Right cardiac atrium (tissue), 5 donors: ENCODE measurements at regions not wholly inside any gene's neighbourhood (a gene's known extent, or its start where the extent isn't known, plus 50 kb on each side); places are given as distances from the start of the nearest gene placed in this dataset.

Source experiments
- ATAC-seq, 2 donors: fragments of 200-7000 bp; cut with Tn5 transposase; one replicate each; pipeline versions ENCODE4 v1.8.0 to v1.9.1; 2020; ENCODE audit warnings: moderate library complexity in 2 of 2, mild to moderate bottlenecking in 1 of 2
- DNase-seq, 3 donors: peaks; one replicate each; pipeline ENCODE4 v3.0.0-alpha.2; 2020
- H3K27ac ChIP-seq: one replicate; pipeline ENCODE4 v1.5.1; 2013; ENCODE audit warnings: mild to moderate bottlenecking, low read length, control low read depth, moderate library complexity
- H3K27me3 ChIP-seq: one replicate; pipeline ENCODE4 v1.6.1; 2013; ENCODE audit not compliant: control insufficient read depth, insufficient read depth
- H3K4me1 ChIP-seq: one replicate; pipeline ENCODE4 v1.6.1; 2013; ENCODE audit warnings: low read length; ENCODE audit not compliant: control insufficient read depth, insufficient read depth
- H3K4me3 ChIP-seq: one replicate; pipeline ENCODE4 v1.5.1; 2013; ENCODE audit warnings: low read length, control low read depth
- H3K9me3 ChIP-seq: one replicate; pipeline ENCODE4 v1.6.1; 2013; ENCODE audit warnings: low read length; ENCODE audit not compliant: control insufficient read depth
- WGBS: extraction: QIAGEN DNeasy Blood & Tissue Kit; methylation state at CpG from one replicate; pipeline ENCODE4 v1.1.7; 2013; 5-methylcytosine and 5-hydroxymethylcytosine counted together
- intact Hi-C, 4 donors: fragments of 100-400 bp; cut with DNase I; formaldehyde crosslinking; loops; one replicate each; pipeline versions ENCODE4 v1.11.0 to v1.14.0; 2022 to 2023
- donor health status: healthy with polysubstance abuse.
- donor health status: DM: no; HTN: yes; CAD: no.
- donor health status: DM: no; HTN: no; CAD: no.
- donor health status: DM: no; HTN: yes; CAD: no; lungs with severe emphysema.
- donor health status: DM: yes; HTN: yes; CAD: no.

GRCh38 chr2:65634304-65634703 is 201.9 kb upstream of the SPRED2 start:
- WGBS, result 76% methylated on average over 4 of the region's 4 CpGs
- intact Hi-C loops, result no loop called here
- Histone ChIP-seq H3K4me1 (no peaks in the 10 kb centered on the region), H3K4me3 (no peak overlapping the region), H3K9me3 (no peaks in the 10 kb centered on the region), H3K27ac (no peak overlapping the region), H3K27me3 (no peaks in the 10 kb centered on the region)
- no peak for ATAC-seq
- DNase-seq, result no peak

DNA sequence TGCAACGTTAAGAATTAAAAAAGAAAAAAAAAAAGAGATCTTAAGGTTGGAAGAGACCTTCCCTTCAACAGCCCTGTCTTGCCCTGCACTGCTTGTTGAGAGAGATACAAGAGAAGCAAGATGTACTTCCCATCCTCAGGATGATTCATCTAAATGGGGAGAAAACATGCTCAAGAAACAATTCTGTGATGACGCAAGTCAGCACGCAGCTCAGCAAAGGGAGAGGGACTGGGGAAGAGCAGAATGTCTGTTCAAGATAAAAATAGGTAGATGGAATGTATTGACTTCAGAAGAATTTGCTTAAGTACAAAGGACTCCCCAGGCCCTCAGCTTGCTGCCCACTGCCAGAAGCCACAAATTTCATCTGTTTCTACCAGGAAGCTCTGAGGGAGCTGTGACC is 198.2 kb upstream of the SPRED2 start:
- Histone ChIP-seq H3K4me3 (no peak overlapping the region), H3K27me3 (no peaks in the 10 kb centered on the region), H3K9me3 (no peaks in the 10 kb centered on the region), H3K4me1 (no peaks in the 10 kb centered on the region), H3K27ac (no peak overlapping the region)
- 68% methylated on average over 3 of the region's 3 CpGs for WGBS
- ATAC-seq (no peak), DNase-seq (no peak)
- intact Hi-C loops, result no loop called here

- Histone ChIP-seq H3K9me3 (no peaks in the 10 kb centered on the region), H3K4me1 (no peaks in the 10 kb centered on the region), H3K4me3 (no peak overlapping the region), H3K27ac (no peak overlapping the region), H3K27me3 (no peaks in the 10 kb centered on the region)
- 82% methylated on average over 2 of the region's 2 CpGs for WGBS
- DNase-seq (no peak), ATAC-seq (no peak)
- intact Hi-C loops, result no loop called here
Observed at GRCh38 chr2:65628156-65628555, 195.8 kb upstream of the SPRED2 start.

DNA sequence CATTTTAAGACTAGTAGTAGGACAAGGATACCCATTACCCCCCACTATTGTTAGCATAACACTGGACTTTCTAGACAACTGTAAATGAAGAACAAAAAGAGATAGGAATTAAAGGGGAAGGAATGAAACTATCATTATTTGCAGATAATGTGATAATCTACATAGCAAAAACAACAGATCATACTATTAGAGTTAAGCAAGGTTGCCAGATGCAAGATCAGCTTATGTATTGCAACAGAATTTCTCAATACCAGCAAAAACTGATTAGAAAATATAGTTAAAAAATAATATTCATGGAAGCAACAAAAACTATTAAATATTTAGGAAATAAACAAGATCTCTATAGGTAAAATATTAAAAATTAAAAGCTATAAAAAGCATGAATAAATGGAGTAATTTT is 194.4 kb upstream of the SPRED2 start:
- Histone ChIP-seq H3K4me3 (no peak overlapping the region), H3K9me3 (no peaks in the 10 kb centered on the region), H3K27me3 (no peaks in the 10 kb centered on the region), H3K27ac (no peak overlapping the region), H3K4me1 (no peaks in the 10 kb centered on the region)
- DNase-seq, result no peak
- intact Hi-C loops, result no loop called here
- no peak for ATAC-seq

- H3K9me3 ChIP-seq, result no peaks in the 10 kb centered on the region
- intact Hi-C loops, result no loop called here
- DNase-seq, result no peak
- no peaks in the 10 kb centered on the region for H3K27me3 ChIP-seq
- H3K4me3 ChIP-seq, result no peak overlapping the region
- ATAC-seq, result no peak
- no peaks in the 10 kb centered on the region for H3K4me1 ChIP-seq
- H3K27ac ChIP-seq, result no peak overlapping the region
Observed at GRCh38 chr2:65625982-65626381, 193.6 kb upstream of the SPRED2 start.

DNA sequence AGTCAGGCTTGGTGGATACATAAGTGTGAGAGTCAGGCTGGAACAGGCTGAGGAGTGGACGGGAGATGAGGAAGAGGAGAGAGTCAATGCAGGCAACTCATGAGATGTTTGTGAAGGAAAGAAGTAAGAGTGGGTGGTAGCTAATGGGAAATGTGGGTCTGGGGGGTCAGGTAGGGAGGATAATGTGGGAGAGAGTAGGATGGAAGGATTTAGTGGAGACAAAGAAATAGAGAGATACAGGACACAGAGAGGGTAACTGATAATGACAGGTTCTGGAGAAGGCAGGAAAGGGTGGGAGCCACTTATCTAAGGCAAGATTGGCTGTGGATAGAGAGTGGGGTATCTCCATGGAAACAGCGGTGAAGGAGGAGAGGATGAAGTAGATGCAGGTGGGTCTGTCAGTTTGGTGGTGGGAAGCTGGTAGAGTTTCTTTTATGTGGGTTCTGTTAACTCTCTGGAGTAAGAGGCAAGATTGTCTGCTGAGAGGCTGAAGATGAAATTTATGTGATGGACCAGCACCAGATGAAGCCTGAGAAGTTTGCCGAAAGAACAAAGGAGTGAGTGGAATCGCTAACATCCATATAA is 190.6 kb upstream of the SPRED2 start:
- intact Hi-C loops, result no loop called here
- Histone ChIP-seq H3K4me3 (no peak overlapping the region), H3K27me3 (no peaks in the 10 kb centered on the region), H3K4me1 (no peaks in the 10 kb centered on the region), H3K9me3 (no peaks in the 10 kb centered on the region), H3K27ac (no peak overlapping the region)
- no peak for ATAC-seq
- DNase-seq, result no peak
- 86% methylated on average over 4 of the region's 4 CpGs for WGBS

DNA sequence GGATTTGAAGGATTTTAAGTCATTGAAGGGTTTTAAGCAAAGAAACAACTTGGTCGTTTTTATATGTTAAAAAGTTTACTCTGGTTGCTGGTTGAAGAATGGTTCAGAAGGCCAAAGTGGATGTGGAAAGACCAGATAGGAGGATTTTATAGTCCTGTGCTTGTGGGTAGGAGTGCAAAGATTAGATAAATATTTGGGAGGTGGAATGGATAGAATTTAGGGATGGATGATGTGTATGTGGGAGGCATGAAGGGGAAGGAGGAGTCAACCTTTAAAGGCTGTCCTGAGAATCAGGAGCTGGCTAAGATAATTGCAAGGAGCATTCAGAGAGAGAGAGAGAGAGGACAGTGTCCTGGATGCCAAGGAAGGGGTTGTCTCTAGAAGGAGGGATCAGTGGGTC is 190.1 kb upstream of the SPRED2 start:
- DNase-seq, result no peak
- WGBS, result 49% methylated on average over 1 of the region's 1 CpG
- Histone ChIP-seq H3K27ac (no peak overlapping the region), H3K4me1 (no peaks in the 10 kb centered on the region), H3K4me3 (no peak overlapping the region), H3K27me3 (no peaks in the 10 kb centered on the region), H3K9me3 (no peaks in the 10 kb centered on the region)
- no peak for ATAC-seq
- intact Hi-C loops, result no loop called here

GRCh38 chr2:65620524-65620923 is 188.1 kb upstream of the SPRED2 start:
- ATAC-seq, result no peak
- intact Hi-C loops, result no loop called here
- WGBS, result 96% methylated on average over 1 of the region's 1 CpG
- no peak for DNase-seq
- H3K4me3 ChIP-seq, result no peak overlapping the region
- no peaks in the 10 kb centered on the region for H3K9me3 ChIP-seq
- H3K4me1 ChIP-seq, result no peaks in the 10 kb centered on the region
- no peak overlapping the region for H3K27ac ChIP-seq
- no peaks in the 10 kb centered on the region for H3K27me3 ChIP-seq

DNA sequence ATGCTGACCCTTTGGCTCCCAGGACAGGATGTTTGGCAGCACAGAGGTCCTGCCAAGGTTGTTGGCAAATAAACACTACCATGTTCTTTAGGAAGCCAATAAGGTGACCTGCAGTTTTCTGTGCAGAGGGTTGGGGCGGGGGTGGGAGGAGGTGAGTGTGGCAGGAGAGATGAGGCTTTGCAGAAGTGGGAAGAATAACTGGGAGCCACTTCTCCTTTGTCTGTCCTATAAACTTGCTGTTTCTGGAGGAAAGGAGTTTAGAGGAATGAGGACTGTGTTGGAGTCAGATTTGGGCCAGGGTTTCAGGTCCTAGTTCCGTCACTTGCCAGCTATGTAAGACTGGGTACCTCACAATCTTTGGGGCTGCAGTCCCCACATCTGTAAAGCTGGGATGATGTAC is 187.6 kb upstream of the SPRED2 start:
- Histone ChIP-seq H3K9me3 (no peaks in the 10 kb centered on the region), H3K27me3 (no peaks in the 10 kb centered on the region), H3K4me3 (no peak overlapping the region), H3K4me1 (no peaks in the 10 kb centered on the region), H3K27ac (no peak overlapping the region)
- intact Hi-C loops, result no loop called here
- WGBS, result 84% methylated on average over 2 of the region's 2 CpGs
- ATAC-seq (no peak), DNase-seq (no peak)

- ATAC-seq, result no peak
- intact Hi-C loops, result no loop called here
- H3K27me3 ChIP-seq, result no peaks in the 10 kb centered on the region
- H3K27ac ChIP-seq, result no peak overlapping the region
- WGBS, result 91% methylated on average over 2 of the region's 2 CpGs
- no peaks in the 10 kb centered on the region for H3K4me1 ChIP-seq
- no peak overlapping the region for H3K4me3 ChIP-seq
- DNase-seq, result no peak
- H3K9me3 ChIP-seq, result no peaks in the 10 kb centered on the region
Observed at GRCh38 chr2:65615602-65616001, 183.2 kb upstream of the SPRED2 start.

- H3K9me3 ChIP-seq, result no peaks in the 10 kb centered on the region
- 87% methylated on average over 3 of the region's 3 CpGs for WGBS
- no peaks in the 10 kb centered on the region for H3K4me1 ChIP-seq
- no peaks in the 10 kb centered on the region for H3K27me3 ChIP-seq
- no peak overlapping the region for H3K4me3 ChIP-seq
- intact Hi-C loops, result no loop called here
- H3K27ac ChIP-seq, result no peak overlapping the region
- ATAC-seq (no peak), DNase-seq (no peak)
Observed at GRCh38 chr2:65613968-65614555, 181.7 kb upstream of the SPRED2 start.

GRCh38 chr2:65611488-65611887 is 179.1 kb upstream of the SPRED2 start:
- intact Hi-C loops, result no loop called here
- WGBS, result 80% methylated on average over 2 of the region's 2 CpGs
- DNase-seq (no peak), ATAC-seq (no peak)
- no peak overlapping the region for H3K27ac ChIP-seq
- no peaks in the 10 kb centered on the region for H3K4me1 ChIP-seq
- H3K27me3 ChIP-seq, result no peaks in the 10 kb centered on the region
- H3K4me3 ChIP-seq, result no peak overlapping the region
- no peaks in the 10 kb centered on the region for H3K9me3 ChIP-seq
